ENCODE measurements at regions not wholly inside any gene's neighbourhood (a gene's known extent, or its start where the extent isn't known, plus 50 kb on each side); places are given as distances from the start of the nearest gene placed in this dataset.

GRCh38 chr13:63954683-63955082 is 2539.0 kb upstream of the PCDH20 start:
- TF ChIP-seq FOXA1 (IDR thresholded peaks at IDR 0.05) = no peak
- TF ChIP-seq CTCF (IDR thresholded peaks at IDR 0.05; ENCODE audit: low read depth, low read length, missing input control) = no peak
- TF ChIP-seq TAF1 (conservative IDR thresholded peaks at IDR 0.05) = no peak
- TF ChIP-seq RXRA (IDR thresholded peaks at IDR 0.05) = no peak
- no peak for TF ChIP-seq ATF3 (IDR thresholded peaks at IDR 0.05)
- TF ChIP-seq YY1 (IDR thresholded peaks at IDR 0.05) = no peak
- no peak for TF ChIP-seq SP1 (IDR thresholded peaks at IDR 0.05)
- TF ChIP-seq MAX (IDR thresholded peaks at IDR 0.05) = no peak
- no peak for TF ChIP-seq REST (IDR thresholded peaks at IDR 0.05)
- no peak for TF ChIP-seq RAD21 (IDR thresholded peaks at IDR 0.05)
- no peak for TF ChIP-seq GABPA (IDR thresholded peaks at IDR 0.05 in 1 of 2, conservative IDR thresholded peaks at IDR 0.05 in 1 of 2)
- no peak for TF ChIP-seq EGR1 (IDR thresholded peaks at IDR 0.05; ENCODE audit: low read depth in 2 of 2)
- no peak for TF ChIP-seq ZBTB33 (IDR thresholded peaks at IDR 0.05)

Measured in liver (tissue), 3 donors.